ENCODE measurements at regions not wholly inside any gene's neighbourhood (a gene's known extent, or its start where the extent isn't known, plus 50 kb on each side); places are given as distances from the start of the nearest gene placed in this dataset.

DNA sequence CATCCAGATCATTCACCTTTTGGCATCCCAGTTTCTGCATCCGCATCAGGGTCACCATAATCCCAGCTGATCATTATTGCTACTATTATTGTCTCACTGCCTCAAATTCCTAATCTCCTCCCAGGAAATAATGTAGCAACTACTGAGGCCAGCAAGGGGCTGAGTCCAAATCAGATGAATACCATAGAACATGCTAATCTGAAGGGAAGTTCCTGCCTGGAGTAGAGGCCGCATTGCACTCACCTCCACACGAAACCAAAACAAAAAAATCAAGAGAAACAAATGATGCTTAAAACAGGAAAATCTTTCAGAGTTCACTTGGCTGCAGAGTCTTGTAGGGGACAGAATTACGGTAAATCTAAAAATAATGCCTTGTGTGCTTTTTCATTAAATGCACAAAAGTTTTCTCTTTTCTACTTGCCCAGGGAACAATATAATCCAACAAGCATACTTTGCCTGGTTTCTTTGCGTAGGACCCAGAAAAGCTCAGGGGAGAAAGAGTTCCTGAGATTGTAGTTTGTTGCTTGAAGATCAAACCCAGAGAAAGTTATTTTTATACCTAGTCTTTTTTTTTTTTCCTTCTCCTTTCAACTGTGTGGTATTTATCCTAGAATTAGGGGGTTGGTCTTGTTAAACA is 87.7 kb upstream of the KLF4 start (continued):
- no peak for TF ChIP-seq IRF9 (CRISPR knock-in tag; IDR thresholded peaks at IDR 0.05; ENCODE audit: borderline replicate concordance)
- no peak for TF ChIP-seq ZNF552 (CRISPR knock-in tag; IDR thresholded peaks at IDR 0.05; ENCODE audit: borderline replicate concordance)
- TF ChIP-seq ZBTB26 (CRISPR knock-in tag; IDR thresholded peaks at IDR 0.05; ENCODE audit: borderline replicate concordance): no peak
- TF ChIP-seq ZNF550 (CRISPR knock-in tag; IDR thresholded peaks at IDR 0.05; ENCODE audit: borderline replicate concordance): no peak
- TF ChIP-seq TCF12 (IDR thresholded peaks at IDR 0.05): no peak
- no peak for TF ChIP-seq TCF12 (CRISPR knock-in tag; IDR thresholded peaks at IDR 0.05)
- TF ChIP-seq, protein P1, sequence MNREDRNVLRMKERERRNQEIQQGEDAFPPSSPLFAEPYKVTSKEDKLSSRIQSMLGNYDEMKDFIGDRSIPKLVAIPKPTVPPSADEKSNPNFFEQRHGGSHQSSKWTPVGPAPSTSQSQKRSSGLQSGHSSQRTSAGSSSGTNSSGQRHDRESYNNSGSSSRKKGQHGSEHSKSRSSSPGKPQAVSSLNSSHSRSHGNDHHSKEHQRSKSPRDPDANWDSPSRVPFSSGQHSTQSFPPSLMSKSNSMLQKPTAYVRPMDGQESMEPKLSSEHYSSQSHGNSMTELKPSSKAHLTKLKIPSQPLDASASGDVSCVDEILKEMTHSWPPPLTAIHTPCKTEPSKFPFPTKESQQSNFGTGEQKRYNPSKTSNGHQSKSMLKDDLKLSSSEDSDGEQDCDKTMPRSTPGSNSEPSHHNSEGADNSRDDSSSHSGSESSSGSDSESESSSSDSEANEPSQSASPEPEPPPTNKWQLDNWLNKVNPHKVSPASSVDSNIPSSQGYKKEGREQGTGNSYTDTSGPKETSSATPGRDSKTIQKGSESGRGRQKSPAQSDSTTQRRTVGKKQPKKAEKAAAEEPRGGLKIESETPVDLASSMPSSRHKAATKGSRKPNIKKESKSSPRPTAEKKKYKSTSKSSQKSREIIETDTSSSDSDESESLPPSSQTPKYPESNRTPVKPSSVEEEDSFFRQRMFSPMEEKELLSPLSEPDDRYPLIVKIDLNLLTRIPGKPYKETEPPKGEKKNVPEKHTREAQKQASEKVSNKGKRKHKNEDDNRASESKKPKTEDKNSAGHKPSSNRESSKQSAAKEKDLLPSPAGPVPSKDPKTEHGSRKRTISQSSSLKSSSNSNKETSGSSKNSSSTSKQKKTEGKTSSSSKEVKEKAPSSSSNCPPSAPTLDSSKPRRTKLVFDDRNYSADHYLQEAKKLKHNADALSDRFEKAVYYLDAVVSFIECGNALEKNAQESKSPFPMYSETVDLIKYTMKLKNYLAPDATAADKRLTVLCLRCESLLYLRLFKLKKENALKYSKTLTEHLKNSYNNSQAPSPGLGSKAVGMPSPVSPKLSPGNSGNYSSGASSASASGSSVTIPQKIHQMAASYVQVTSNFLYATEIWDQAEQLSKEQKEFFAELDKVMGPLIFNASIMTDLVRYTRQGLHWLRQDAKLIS (CRISPR knock-in tag; IDR thresholded peaks at IDR 0.05): no peak
- no peak for TF ChIP-seq MEIS1 (CRISPR knock-in tag; IDR thresholded peaks at IDR 0.05; ENCODE audit: borderline replicate concordance)
- no peak for TF ChIP-seq GZF1 (CRISPR knock-in tag; IDR thresholded peaks at IDR 0.05)
- no peak for TF ChIP-seq KIAA2018 (CRISPR knock-in tag; IDR thresholded peaks at IDR 0.05; ENCODE audit: borderline replicate concordance)

Data from HepG2 (cell line).